SK-N-SH treated with all-trans-retinoic acid at 6 μM for 48 hours (cell line): ENCODE measurements at regions not wholly inside any gene's neighbourhood (a gene's known extent, or its start where the extent isn't known, plus 50 kb on each side); places are given as distances from the start of the nearest gene placed in this dataset.

Experiments used
- ATAC-seq: fragments of 200-7000 bp; cut with Tn5 transposase; 3 replicates; pipeline ENCODE4 v1.9.1; 2020; ENCODE audit warnings: mild to moderate bottlenecking, moderate library complexity
- BACH2 ChIP-seq: fragments of 250-450 bp; sonication (Bioruptor Pico); IDR thresholded peaks from 2 replicates; pipeline ENCODE4 v1.9.0; 2021; ENCODE audit warnings: mild to moderate bottlenecking, borderline replicate concordance
- CREB5 ChIP-seq: fragments of 250-450 bp; sonication (Bioruptor Pico); IDR thresholded peaks from 2 replicates; pipeline ENCODE4 v1.5.1; 2020; ENCODE audit warnings: low read depth, mild to moderate bottlenecking, moderate library complexity
- CSDC2 ChIP-seq: fragments of 250-450 bp; sonication (Bioruptor Pico); IDR thresholded peaks from 2 replicates; pipeline ENCODE4 v1.5.0; 2020; ENCODE audit warnings: mild to moderate bottlenecking, moderate library complexity
- CSRNP3 ChIP-seq: fragments of 250-450 bp; sonication (Bioruptor Pico); IDR thresholded peaks from 2 replicates; pipeline ENCODE4 v1.5.1; 2021; ENCODE audit warnings: mild to moderate bottlenecking, moderate library complexity
- ESRRG ChIP-seq: fragments of 250-450 bp; sonication (Bioruptor Pico); IDR thresholded peaks from 2 replicates; pipeline ENCODE4 v1.6.1; 2021; ENCODE audit warnings: mild to moderate bottlenecking
- ISL1 ChIP-seq: fragments of 250-450 bp; sonication (Bioruptor Pico); IDR thresholded peaks from 2 replicates; pipeline ENCODE4 v2.1.2; 2022; ENCODE audit warnings: mild to moderate bottlenecking, moderate library complexity
- OSR1 ChIP-seq: fragments of 250-450 bp; sonication (Bioruptor Pico); IDR thresholded peaks from 2 replicates; pipeline ENCODE4 v1.8.0; 2022; ENCODE audit warnings: moderate library complexity, mild to moderate bottlenecking, inconsistent platforms
- PATZ1 ChIP-seq: fragments of 250-450 bp; sonication (Bioruptor Pico); IDR thresholded peaks from 2 replicates; pipeline ENCODE4 v1.8.0; 2020; ENCODE audit warnings: mild to moderate bottlenecking, moderate library complexity, borderline replicate concordance
- POU6F1 ChIP-seq: fragments of 250-450 bp; sonication (Bioruptor Pico); IDR thresholded peaks from 2 replicates; pipeline ENCODE4 v1.8.0; 2021; ENCODE audit warnings: low read depth, mild to moderate bottlenecking, moderate library complexity, borderline replicate concordance
- PPARA ChIP-seq: fragments of 250-450 bp; sonication (Bioruptor Pico); IDR thresholded peaks from 2 replicates; pipeline ENCODE4 v1.5.0; 2020; ENCODE audit warnings: mild to moderate bottlenecking, borderline replicate concordance
- SNAI2 ChIP-seq: fragments of 250-450 bp; sonication (Bioruptor Pico); IDR thresholded peaks from 2 replicates; pipeline ENCODE4 v1.5.0; 2020; ENCODE audit warnings: mild to moderate bottlenecking, moderate library complexity
- TCF4 ChIP-seq: fragments of 250-450 bp; sonication (Bioruptor Pico); IDR thresholded peaks from 2 replicates; pipeline ENCODE4 v1.8.0; 2021; ENCODE audit warnings: mild to moderate bottlenecking, moderate library complexity, borderline replicate concordance
- TOX ChIP-seq: fragments of 250-450 bp; sonication (Bioruptor Pico); IDR thresholded peaks from 2 replicates; pipeline ENCODE4 v1.8.0; 2021; ENCODE audit warnings: mild to moderate bottlenecking, moderate library complexity, borderline replicate concordance
- TSHZ2 ChIP-seq: fragments of 250-450 bp; sonication (Bioruptor Pico); IDR thresholded peaks from 2 replicates; pipeline ENCODE4 v1.5.0; 2020; ENCODE audit warnings: mild to moderate bottlenecking, moderate library complexity
- ZC3H10 ChIP-seq: fragments of 250-450 bp; sonication (Bioruptor Pico); IDR thresholded peaks from 2 replicates; pipeline ENCODE4 v1.5.1; 2021; ENCODE audit warnings: mild to moderate bottlenecking, moderate library complexity
- ZFP3 ChIP-seq: fragments of 250-450 bp; sonication (Bioruptor Pico); IDR thresholded peaks from 2 replicates; pipeline ENCODE4 v1.5.0; 2020; ENCODE audit warnings: mild to moderate bottlenecking, moderate library complexity
- ZNF565 ChIP-seq: fragments of 450-650 bp; formaldehyde crosslinking; conservative IDR thresholded peaks from 2 replicates; pipeline ENCODE4 v1.5.0; 2020; ENCODE audit warnings: low read depth, mild to moderate bottlenecking, moderate library complexity
- ZNF70 ChIP-seq: fragments of 450-650 bp; formaldehyde crosslinking; IDR thresholded peaks from 2 replicates; pipeline ENCODE4 v1.5.0; 2020; ENCODE audit warnings: mild to moderate bottlenecking, moderate library complexity

- ATAC-seq = no peak
- TF ChIP-seq OSR1 (CRISPR knock-in tag) (no peak), TCF4 (CRISPR knock-in tag) (no peak), TOX (CRISPR knock-in tag) (no peak), SNAI2 (CRISPR knock-in tag) (no peak), ZFP3 (no peak), PPARA (CRISPR knock-in tag) (no peak), CSRNP3 (no peak), POU6F1 (no peak), TSHZ2 (no peak)
Measured at GRCh38 chr2:83217854-83218253, 1241.2 kb downstream of the SUCLG1 start.

GRCh38 chr2:83196225-83196624 lies 1262.9 kb downstream of the SUCLG1 start:
- peak; percentile 52 for ATAC-seq

More at GRCh38 chr2:83196225-83196624, 1262.9 kb downstream of the SUCLG1 start:
- TF ChIP-seq TCF4 (CRISPR knock-in tag) (no peak), CSRNP3 (no peak), CSDC2 (no peak), BACH2 (CRISPR knock-in tag) (no peak), TSHZ2 (no peak), ZC3H10 (no peak), ESRRG (CRISPR knock-in tag) (no peak), PATZ1 (no peak), ZNF70 (CRISPR knock-in tag) (no peak), OSR1 (CRISPR knock-in tag) (no peak), CREB5 (CRISPR knock-in tag) (no peak), ISL1 (CRISPR knock-in tag) (no peak), ZNF565 (no peak), TOX (CRISPR knock-in tag) (no peak), SNAI2 (CRISPR knock-in tag) (no peak)
